ENCODE measurements at regions not wholly inside any gene's neighbourhood (a gene's known extent, or its start where the extent isn't known, plus 50 kb on each side); places are given as distances from the start of the nearest gene placed in this dataset.
"Not testable (repeated sequence)": the region's sequence is repeated elsewhere in the genome, so short reads cannot be mapped to it uniquely, and the experiment has no call there.

DNA sequence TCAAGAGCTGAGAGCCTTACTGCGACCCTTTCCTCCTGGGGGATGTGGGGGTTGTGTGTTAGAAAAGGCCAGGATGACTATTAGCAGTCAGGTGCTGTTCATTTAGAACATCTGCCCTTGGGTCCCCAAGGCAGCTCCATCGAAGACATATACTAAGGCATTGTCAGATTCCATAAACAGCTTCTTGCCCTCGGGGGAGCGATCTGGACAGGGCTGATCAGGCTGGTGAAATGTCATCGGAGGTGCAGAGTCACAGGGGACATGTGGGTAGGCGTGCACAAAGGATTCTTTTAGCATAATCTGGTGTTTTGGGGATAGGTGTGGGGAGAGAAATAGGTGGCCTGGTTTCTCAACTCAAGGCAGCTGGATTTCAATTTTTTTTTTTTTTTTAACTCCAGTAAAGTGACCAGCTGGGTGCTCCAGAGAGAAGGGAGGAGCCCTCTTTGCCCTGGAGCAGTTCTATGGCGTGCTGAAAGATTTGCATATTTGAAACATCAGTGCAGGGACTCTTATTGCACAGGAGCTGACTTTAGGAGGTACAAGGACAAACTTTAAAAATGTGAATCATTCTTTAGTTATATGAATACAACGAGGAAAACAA is 160.1 kb downstream of the SUDS3 start:
- no peak for DNase-seq (ENCODE audit: low read depth, low spot score)

DNA sequence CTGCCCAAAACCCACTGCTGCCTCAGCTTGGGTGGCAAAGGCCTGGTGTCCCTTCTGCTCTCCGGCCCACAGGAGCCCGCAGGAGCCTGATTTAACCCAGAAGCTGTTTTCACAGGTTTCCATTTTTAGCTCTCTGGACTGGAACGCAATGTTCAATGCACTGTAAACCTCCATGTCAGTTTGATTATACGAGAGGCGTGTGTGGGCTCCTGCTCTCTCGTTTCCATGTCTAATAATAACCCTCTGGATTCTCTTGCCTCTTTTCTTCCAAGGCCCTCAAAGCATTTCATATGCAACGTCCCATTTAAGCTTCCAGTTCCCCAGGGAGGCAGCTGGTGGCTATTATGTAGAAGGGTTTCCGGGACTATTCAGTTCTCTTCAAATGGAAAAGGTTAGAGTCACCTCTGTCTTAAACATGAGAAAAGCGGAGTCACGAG is 161.1 kb downstream of the SUDS3 start:
- no peak for DNase-seq (ENCODE audit: low read depth, low spot score)

DNA sequence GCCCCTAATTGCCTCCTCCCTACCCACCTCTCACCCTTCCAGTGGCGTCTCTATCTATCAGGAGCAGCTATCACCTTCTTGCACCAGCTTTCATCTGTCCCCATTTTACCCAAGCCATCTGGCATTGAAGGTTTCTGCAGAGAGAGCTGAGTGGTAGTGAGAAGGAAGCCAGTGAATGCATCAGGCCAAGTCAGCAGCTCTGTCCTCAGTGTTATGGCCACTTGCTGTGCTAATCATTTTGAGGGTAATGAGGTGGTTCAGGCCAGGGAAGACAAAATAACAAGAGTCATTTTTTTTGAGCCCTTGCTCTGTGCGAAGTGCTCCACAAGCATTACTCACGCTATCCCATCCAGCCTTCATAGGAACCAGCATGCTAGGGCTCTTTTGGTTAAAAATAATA is 164.7 kb downstream of the SUDS3 start:
- no peak for DNase-seq (ENCODE audit: low read depth, low spot score)

DNA sequence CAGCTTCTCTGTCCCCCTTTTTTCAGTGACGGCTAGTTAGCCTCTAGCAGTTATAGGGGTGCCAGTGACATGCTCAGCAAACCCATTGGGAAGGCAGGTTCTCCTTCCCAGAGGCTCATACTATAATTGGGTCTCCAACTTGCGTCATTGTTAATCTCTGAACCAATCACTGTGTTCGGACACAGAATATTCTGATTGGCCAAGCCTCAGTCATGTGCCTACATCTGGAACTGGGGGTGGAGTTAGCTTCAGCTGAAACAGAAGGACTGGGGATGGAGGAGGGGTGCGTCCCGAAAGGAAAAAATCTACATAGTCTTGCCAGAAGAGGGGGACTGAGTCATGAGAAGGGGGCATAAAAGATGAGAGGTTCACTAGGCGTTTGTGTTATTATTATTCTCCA is 165.6 kb downstream of the SUDS3 start:
- DNase-seq (ENCODE audit: low read depth, low spot score), result no peak

DNA sequence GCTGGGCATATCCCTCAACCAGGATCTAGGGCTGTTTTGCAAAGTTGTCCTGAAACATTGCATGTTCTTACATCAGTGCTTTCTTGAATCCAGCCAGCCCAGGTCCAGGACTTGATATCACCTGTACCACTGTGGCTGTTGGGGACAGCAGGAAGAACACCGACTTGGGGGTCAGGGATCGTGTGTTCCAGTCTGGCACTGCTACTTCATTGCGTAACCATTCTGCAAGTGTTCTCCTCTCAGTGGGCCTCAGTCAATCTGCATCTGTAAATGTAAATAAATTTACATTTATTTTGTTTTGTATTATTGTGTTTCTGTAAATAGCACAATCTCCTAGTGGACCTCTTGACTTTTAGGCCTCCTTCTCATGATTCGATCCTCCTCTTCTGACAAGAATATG is 167.3 kb downstream of the SUDS3 start:
- no peak for DNase-seq (ENCODE audit: low read depth, low spot score)

DNA sequence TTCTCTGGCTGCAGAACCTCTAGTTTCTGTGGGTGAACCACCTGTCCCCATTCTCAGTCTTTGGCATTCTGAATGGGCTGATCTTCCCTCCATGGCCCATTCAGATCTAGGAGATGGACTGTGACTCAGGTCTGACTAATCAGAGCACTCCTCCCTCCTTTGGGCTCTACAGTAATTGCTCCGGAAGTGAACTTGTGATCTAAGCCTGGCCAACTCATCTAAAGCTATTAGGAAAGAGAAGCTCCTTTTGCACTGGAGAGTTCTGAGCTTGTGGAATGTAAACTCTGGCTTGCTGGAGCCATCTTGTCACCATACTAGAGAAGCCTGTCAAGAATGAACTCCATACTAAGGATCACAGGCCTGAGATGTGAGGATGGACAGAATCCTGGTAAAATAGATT is 168.2 kb downstream of the SUDS3 start:
- no peak for DNase-seq (ENCODE audit: low read depth, low spot score)

DNA sequence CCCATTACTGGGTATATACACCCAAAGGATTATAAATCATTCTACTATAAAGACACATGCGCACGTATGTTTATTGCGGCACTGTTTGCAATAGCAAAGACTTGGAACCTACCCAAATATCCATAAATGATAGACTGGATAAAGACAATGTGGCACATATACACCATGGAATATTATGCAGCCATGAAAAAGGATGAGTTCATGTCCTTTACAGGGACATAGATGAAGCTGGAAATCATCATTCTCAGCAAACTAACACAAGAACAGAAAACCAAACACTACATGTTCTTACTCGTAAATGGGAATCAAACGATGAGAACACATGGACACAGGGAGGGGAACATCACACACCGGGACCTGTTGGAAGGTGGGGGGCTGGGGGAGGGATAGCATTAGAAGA is 171.3 kb downstream of the SUDS3 start:
- not testable (repeated sequence) for DNase-seq (ENCODE audit: low read depth, low spot score)

DNA sequence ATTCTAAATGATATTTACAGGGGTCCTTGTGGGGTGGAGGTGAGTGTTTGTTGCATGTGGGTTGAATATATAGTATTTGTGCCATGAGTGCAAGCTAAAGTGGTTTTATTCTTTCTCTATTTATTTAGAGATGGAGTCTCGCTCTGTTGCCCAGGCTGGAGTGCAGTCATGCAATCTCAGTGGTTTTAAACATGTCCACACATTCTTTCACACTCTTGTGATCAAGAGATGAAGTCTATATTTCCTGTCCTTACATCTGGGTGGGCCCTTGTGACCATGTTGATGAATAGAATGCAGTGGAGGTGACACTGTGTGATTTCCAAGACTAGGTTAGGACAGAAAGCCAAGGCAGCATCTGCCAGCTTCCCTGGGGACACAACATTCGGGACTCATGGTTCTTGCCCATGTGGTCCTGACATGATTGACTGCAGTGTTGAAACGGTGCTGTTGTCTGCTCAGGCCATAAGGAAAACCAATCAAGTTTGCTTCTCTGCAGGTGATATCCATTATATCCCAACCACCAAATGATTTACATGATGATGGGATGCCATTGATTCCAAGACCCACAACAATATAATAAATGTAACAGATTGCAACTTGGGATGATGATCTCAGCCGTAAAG is 172.6 kb downstream of the SUDS3 start:
- DNase-seq (ENCODE audit: low read depth, low spot score), result no peak

DNA sequence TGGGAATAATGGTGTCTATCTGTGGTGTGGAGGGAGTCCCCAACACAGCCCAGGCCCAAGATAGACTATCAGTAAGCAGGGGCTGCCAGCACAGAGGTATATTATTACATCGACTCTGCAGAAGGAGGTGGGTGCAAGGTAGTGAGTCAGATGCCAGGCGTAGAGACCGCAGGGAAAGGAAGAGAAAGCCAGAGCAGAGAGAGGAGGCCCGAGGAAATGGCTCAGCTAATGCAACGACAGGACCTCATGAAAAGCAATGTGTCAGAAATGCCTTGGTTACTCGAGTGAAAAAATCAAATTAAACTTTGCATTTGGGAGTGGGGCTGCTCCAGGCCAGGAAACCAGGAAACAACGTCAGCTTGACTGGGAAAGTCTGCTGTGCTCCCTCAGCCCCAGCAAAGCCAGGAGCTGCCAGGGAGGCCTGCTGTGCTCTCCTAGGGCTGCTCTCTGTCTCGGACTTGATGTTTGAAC is 173.2 kb downstream of the SUDS3 start:
- no peak for DNase-seq (ENCODE audit: low read depth, low spot score)

DNA sequence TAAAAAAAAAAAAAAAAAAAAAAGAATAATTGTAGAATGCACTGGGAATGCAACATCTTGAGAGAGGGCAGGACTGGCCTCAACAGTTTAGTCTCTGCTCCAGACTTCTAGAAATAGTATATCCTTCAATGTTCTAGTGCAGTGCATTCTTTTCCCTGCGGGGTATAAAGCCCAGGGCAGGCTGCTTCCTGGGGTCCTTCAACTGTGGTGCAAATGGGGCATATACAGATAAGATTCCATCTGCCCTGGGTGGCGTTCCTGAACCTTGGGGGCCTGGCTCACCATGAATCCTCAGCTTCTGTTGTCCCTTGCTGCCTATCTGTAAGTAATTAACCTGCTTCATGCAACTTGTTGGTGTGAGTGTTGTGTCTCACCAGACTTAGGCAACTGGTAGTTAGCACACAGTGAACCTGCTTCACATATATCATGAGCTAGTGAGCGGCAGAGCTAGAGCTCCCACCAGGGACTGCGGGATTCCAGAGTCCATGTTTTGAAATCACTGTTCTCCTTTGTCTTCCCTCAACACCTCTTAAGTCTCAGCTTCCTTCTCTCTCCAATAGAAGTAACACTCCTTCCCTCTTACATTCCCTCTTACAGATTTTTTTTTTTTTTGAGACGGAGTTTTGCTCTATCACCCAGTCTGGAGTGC is 177.6 kb downstream of the SUDS3 start:
- no peak for DNase-seq (ENCODE audit: low read depth, low spot score)

DNA sequence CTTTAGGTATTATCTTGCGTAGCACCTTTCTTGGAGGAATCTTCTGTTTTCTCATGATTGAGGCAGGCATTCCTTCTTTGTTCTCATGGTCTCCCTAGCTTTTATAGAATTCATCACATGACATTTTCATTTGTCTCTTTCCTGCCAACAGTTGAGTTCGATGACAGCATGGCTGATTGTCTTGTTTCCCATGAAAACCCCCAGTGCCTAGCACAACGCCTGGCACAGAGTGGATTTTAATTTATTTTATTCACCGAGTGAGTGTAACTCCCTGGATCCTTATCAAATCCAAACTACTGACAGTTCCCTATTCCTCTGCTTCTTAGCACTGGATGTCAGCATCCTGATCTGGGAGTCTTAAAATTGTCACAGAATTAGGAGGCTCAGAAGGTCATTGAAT is 182.6 kb downstream of the SUDS3 start:
- no peak for DNase-seq (ENCODE audit: low read depth, low spot score)

DNA sequence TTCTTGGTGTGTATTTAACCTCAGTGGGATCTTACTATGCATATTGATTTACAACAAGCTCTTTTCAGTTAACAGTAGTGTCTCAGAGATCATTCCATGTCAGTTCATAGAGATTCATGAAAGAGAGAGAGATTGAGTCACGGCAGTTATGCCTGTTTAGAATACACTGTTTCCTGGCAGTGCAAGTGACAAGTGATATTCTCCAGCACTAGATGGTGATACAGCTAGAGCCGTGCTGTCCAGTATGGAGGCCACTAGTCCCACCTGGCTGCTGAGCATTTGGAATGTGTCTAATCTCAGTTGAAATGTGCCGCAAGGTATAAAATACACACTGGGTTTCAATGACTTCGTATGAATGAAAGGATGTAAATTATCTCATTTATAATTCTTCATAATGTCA is 184.4 kb downstream of the SUDS3 start:
- no peak for DNase-seq (ENCODE audit: low read depth, low spot score)

DNA sequence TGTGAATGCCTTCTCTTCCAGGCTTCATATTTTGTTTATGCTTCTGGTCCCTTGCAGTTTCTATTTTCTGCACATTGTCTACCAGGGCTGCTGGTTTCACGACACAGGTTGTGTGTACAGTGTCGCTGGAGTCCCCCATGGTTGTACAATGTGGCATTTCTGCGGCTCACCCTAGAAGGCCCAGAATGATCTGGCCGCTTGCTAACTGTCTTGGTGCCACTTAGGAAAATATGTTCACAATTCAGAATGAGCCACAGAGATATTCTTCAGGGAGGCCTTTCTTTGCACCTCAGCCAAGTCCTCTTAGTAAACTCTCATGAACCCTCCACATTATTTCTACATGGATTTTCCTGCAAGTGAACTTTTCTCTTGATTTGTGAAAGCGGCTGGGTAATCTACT is 195.4 kb downstream of the SUDS3 start:
- DNase-seq (ENCODE audit: low read depth, low spot score), result no peak

DNA sequence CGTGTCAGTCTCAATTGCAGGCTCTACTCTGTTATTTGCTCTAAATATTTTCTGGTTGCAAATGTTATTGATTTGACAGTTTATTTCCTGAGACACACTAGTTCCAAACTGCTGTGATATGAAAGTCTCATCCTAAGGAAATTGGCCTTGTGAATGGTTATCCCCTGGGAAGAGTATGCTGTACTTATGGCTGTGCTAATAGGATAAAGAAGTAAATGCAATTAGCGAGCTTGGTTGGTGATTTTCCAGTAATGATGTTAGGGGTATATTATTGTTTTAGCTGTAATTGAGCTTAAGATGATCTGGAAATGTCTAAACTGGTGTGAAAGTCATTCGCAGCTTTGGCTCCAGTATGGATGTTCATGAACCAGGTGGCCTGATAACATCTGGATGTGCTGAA is 197.9 kb downstream of the SUDS3 start:
- DNase-seq (ENCODE audit: low read depth, low spot score), result no peak

DNA sequence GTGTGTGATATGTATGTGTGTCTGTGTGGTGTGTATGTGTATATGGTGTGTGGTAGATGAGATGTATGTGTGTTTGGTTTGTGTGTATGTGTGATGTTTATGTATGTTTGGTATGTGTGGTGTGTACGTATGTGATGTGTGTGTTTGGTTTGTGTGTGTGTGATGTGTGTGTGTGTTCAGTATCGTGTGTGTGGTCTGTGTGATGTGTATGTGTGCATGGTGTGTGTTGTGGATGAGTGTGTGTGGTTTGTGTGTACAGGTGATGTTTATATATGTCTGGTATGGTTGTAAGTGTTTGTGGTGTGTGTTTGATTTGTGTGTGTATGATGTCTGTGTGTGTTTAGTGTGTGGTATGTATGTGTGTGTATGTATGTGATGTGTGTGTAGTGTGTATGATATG is 199.4 kb downstream of the SUDS3 start:
- no peak for DNase-seq (ENCODE audit: low read depth, low spot score)

DNA sequence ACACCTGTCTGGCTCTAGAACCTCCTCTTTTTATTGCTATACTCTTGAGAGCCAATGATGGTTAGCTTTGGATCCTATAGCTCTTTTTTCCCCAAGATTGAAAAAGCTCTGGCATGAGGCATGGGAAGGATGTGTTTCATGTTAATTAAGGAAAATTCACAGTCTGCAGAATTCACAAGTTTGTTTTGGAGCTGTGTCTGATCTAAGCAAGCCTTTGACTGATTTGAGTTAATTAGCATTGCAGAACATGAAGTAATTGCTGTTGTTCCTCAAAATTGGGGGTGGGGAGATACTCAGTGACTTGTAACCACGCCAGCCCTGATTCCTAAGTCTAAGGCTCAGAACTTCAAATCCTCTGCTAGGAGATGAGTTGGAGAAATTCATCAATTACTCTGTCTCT is 205.0 kb downstream of the SUDS3 start:
- no peak for DNase-seq (ENCODE audit: low read depth, low spot score)

DNA sequence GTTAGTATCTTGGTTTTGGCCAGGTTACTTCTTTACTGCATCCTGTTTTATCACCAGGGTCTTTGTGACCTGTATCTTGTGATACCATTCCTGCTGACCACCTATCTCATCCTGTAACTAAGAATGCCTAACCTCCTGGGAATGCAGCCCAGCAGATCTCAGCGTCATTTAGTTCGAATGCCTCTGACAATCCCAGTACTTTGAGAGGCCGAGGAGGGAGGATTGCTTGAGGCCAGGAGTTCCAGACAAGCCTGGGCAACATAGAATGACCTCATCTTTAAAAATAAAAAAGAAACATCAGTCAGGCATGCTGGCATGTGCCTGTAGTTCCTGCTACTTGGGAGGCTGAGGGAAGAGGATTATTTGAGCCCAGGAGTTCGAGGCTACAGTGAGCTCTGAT is 206.5 kb downstream of the SUDS3 start:
- no peak for DNase-seq (ENCODE audit: low read depth, low spot score)

DNA sequence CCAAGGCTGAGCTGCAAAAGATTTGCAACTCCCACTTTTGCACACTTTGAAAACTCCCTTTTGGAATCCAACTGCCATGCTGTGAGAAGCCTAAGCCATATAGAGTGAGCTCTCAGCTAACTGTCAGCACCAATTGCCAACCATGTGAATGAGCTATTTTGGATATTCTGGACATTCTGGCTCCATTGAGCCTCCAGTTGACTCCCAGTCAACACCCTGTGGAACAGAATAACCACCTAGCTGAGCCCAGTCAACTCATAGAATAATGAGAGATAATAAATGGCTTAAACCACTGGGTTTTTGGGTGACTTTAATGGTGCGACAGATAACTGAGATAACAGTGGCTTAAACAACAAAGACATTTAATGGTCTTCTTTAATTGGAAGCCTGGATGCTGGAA is 210.1 kb downstream of the SUDS3 start:
- no peak for DNase-seq (ENCODE audit: low read depth, low spot score)

DNA sequence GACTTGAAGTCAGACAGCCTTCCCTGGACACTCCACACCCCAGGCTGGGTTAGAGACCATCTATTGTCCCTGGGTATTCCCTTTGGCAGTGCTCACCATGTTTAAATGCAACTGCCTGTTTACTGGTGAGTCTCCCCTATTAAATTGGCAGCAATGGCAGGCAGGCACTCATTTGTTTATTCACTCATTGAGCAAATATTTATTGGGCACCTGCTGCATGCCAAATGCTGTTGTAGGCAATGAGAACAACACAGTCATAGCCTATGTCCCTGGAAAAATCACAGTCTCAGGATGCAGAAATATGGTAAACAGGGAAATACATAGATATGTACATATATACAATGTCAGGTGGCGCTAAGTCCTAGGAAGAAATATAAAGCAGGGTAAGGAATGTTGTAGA is 212.8 kb downstream of the SUDS3 start:
- no peak for DNase-seq (ENCODE audit: low read depth, low spot score)

DNA sequence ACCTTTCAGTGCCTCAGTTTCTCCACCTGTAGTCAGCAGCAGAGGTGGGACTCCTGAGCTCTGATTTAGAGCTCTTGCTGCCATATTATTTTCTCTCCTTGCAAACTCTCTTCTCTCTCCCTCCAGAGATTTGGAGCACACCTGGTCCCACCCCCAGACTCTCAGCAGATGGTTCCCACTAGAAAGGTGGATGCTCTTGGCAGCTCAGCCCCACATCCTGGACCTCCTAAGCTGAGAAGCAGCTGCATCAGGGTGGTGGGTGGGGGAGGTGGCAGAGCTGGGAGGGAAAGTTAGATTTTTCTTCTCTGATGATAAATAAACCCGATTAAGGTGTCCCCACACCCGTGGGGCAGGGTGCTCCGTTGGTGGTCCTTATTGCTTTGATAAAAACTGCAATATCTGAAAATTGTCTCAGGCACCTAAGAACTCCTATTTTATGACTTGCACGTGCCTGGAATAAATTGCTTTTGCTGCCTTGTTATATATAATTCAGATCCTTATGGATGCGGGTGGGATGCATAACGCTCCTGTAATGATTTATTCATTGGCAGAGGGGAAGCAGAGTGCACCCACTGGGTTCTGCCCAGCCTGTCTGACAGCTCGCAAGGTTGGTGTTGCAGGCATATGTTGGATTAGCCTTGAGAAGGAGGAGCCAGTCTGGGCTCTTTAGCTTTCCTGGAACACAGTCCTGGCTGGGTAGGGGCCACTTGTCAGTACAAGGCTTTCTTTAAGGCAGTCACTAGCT is 214.2 kb downstream of the SUDS3 start:
- DNase-seq (ENCODE audit: low read depth, low spot score), result no peak

DNA sequence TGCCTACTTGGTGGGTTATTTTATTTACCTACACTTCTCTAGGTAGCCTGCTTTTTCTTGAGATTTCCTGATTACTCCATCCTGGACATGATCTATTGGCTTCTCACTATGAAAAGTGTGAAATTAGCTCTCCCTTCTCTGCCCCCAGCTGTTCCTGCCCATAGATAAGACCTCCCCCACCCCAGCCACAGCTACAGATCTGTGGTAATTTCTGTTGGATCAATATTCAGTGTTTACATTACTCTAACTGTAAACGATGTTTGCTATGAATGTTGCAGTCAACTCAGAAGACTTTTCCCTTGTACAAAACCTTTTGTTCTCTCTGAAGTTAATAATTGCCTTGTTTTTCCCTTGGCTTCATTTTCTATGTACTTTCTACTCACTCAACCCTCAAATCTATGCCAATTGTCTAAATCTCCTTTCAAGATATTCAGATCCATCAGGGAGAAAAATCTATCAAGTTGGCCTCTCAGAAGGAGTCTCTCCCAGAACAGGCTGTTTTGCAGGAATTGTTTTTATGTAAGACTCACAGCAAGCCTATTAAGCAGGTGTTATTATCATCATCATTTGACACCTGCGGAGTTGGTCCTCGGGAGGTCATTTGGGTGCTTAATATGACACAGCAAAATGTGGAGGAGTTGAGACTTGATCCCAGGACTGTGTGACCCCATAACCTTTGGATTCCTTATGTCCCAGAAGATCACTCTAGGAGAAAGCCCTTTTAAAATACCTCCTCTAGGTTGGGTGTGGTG is 227.4 kb downstream of the SUDS3 start:
- no peak for DNase-seq (ENCODE audit: low read depth, low spot score)

DNA sequence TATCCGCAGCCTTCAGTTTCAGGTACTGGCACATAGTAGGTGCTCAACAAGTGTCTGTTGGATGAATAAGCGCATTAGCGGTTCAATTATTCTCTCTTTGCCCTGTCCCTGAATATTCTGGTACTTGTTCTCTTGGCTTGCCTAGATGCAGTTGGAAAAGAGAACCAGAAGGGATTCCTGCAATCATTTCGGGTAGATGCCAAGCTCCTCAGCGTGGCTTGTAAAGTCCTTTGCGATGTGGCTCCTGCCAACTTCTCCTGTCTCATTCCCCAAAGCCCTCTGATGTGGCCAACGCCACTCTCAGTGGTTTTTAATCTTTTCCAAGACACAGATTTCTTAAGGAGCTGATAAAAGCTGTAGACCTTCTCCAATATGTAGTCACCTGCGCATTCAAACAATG is 230.3 kb downstream of the SUDS3 start:
- no peak for DNase-seq (ENCODE audit: low read depth, low spot score)
